ENCODE measurements at regions not wholly inside any gene's neighbourhood (a gene's known extent, or its start where the extent isn't known, plus 50 kb on each side); places are given as distances from the start of the nearest gene placed in this dataset.

DNA sequence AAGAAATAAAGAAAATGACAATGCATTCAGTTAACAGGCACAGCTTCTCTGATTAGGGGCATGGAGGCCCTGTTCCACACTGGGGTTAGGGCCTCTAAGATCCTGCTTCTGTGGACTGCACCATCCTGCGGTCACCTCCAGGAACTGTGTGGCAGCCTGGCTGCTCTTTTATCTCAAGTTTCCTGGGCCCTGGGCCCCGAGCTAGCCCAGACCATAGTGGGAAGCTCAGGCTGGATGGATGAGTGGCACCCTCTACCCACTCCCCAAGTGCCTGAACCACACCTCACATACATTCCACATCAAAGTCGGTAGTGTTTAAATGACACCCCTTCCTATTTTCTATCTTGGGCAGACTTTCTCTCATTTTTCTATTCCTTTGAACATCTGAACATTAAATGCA is 461.5 kb upstream of the MKI67 start:
- TF ChIP-seq, protein P1, sequence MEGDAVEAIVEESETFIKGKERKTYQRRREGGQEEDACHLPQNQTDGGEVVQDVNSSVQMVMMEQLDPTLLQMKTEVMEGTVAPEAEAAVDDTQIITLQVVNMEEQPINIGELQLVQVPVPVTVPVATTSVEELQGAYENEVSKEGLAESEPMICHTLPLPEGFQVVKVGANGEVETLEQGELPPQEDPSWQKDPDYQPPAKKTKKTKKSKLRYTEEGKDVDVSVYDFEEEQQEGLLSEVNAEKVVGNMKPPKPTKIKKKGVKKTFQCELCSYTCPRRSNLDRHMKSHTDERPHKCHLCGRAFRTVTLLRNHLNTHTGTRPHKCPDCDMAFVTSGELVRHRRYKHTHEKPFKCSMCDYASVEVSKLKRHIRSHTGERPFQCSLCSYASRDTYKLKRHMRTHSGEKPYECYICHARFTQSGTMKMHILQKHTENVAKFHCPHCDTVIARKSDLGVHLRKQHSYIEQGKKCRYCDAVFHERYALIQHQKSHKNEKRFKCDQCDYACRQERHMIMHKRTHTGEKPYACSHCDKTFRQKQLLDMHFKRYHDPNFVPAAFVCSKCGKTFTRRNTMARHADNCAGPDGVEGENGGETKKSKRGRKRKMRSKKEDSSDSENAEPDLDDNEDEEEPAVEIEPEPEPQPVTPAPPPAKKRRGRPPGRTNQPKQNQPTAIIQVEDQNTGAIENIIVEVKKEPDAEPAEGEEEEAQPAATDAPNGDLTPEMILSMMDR (IDR thresholded peaks at IDR 0.05), result no peak
- TF ChIP-seq EP300 (IDR thresholded peaks at IDR 0.05) (no peak), POLR2A (IDR thresholded peaks at IDR 0.05) (no peak)

Data from ovary (tissue), 3 donors.